SHP77 treated with DMSO at 0.1 percent for 48 hours (cell line): ENCODE measurements at regions not wholly inside any gene's neighbourhood (a gene's known extent, or its start where the extent isn't known, plus 50 kb on each side); places are given as distances from the start of the nearest gene placed in this dataset.

Source experiments
- DNase-seq: peaks from one replicate; lab custom pipeline; 2025; lab: John Stamatoyannopoulos, UW

GRCh38 chr6:126747728-126748540, 370.5 kb upstream of the RSPO3 start:
- no peak for DNase-seq

DNA sequence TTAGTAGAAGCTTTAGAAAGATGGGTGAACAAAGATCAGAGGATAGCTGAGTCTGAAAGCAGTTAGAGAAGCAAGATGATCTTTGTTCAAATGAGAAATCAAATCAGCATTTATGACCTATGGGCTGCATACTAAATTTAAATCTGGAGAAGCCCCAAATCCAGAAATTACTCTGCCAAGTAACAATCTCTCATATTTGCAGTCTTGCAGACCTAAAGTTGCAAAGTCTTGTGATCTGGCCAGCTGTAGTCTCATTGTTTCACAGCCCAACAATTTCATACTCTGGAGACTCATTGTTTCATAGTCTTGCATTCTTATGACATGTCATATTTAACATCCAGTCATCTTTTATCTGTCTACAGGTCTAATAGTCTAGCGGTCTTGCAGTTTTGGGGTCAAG, 364.9 kb upstream of the RSPO3 start:
- no peak for DNase-seq

DNA sequence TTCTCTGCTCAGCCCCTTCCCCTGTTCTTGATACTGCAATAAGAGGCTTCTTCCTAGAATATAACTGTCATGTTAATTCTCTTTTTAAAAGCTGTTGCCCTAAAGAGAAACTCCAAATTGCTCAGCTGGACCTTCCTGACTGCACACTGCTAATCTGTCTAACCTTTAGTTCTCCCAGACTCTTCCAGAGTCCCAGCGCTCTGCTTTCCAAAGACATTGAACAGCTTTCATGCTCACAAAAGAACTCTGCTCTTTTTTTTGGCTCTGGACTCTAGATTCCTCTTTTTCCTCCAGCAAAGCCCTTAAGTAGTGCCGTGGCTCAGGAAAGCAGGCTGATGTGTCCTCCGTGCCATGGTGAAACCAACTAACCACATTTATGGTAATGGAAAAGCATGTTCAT, 356.6 kb upstream of the RSPO3 start:
- no peak for DNase-seq

DNA sequence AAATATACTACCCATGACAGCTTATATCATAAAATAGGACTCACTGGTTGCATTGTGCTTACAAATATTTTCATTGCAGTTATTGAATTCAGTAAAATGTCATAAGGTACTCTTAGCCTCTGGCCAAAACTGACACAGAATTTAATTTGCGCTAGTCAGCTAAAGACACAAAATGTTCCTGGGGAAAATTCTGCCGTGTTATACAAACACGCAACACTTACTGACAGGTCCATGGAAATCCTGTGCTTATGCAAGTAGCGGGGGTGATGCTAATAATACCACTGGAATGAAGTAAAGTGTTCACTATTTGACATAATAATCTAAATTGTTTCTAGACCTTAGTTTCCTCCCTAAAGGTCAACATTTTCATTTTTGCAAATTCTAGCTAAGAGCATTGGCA, 354.4 kb upstream of the RSPO3 start:
- DNase-seq: no peak

- no peak for DNase-seq
Measured at GRCh38 chr6:126764671-126765070, 353.8 kb upstream of the RSPO3 start.

DNA sequence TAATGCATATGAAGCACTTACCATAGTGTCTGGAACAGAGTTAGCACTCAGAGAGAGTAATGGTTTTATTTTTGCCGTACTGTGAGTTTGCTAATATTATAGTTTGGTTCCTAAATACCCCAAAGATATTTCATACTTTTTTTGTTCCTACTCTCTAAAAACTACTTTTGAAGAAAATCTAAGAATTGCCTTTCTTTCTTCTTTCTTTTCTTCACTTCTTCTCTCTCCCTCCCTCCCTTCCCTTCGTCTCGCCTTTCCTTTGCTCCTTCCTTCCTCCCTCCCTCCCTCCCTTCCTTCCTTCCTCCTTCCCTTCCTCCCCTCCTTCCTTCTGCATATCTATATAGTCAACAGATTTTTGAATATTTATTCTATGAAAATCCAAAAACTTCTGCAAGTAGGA, 351.7 kb upstream of the RSPO3 start:
- DNase-seq: no peak

DNA sequence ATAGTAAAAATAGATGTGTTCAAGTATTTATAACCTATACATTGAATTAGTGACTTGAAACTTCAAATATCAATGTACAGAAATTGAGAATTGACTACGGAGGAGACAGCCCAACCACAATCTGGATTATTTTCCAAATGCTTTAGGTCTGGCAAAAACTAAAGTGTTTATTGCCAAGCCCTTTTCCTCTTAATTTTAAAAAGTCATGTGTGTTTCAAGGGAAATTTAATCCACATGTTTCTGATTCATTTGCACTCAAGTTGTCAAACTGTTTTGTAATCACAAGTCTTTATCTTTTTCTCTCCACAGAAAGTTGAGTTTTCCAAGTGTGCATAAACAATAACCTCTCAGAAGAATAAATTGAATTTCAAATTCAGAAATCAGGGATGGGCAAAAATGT, 350.8 kb upstream of the RSPO3 start:
- DNase-seq: no peak

DNA sequence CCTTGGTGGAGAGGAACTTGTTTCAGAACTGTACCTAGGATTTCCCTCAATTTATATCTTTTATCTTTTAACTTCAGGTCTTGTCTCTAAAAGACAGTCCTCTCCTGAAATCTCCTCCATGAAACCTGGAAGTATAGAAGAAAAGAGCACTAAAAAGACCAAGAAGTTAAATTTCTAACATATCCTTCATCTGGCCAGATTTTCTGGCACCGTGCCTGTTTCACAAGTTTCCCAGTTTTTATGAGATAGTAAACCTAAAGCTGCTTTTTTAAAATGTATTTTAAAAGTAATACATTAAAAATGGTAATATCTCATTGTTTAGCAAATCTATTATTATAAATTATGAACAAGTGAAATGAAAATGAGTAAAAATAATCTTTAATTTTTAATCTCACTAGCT, 348.3 kb upstream of the RSPO3 start:
- DNase-seq: no peak

DNA sequence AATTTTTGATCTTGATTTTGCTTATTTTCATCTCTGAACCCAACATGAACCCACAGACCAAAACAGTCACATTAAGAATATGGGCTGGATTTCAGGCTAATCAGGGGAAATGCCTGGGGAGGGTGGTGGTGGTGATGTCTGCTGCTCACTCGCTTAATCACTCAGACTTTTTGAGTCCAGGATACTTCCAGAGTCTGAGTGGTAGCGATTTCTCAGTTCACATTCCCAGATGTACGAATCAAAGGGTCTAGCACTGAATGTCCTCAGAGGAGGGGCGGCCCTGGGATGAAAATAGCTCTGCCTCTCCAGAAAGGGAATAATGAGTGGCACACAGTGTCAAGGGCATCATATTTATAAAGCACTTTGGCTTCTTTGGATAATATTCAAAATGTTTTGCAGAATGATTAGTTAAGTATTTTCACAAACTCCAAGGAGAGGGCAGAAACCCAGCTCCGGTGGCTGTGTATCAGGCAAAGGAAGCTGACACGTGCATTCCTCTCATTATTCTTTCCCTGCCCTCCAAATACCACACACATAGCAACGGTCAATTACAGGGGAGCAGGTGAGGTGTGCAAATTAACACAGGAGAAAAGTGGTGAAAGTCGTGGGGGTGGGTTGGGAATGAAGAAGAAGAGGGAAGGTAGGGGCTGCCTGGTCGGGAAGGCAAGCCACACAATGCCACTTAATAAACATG, 345.2 kb upstream of the RSPO3 start:
- no peak for DNase-seq

- no peak for DNase-seq
Measured at GRCh38 chr6:126779331-126779730, 339.1 kb upstream of the RSPO3 start.

DNA sequence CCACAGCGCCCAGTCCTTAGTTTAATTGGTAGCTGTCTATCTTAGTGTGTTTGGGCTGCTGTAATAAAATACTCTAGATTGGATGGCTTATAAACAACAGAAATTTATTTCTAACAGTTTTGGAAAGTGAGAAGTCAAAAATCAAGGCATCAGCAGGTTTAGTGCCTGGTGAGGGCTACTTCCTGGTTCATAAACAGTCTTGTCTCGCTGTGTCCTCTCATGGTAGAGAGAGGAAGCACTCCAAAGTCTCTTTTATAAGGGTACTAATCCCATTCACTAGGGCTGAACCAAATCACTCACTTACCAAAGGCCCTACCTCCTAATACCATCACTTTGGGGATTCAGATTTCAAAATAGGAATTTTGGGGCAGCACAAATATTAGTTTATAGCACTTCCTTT, 336.9 kb upstream of the RSPO3 start:
- no peak for DNase-seq

GRCh38 chr6:126784161-126784790, 334.2 kb upstream of the RSPO3 start:
- DNase-seq: no peak

GRCh38 chr6:126786262-126786661, 332.2 kb upstream of the RSPO3 start:
- DNase-seq: no peak

- no peak for DNase-seq
Measured at GRCh38 chr6:126787635-126788034, 330.8 kb upstream of the RSPO3 start.

- DNase-seq: no peak
Measured at GRCh38 chr6:126788861-126789365, 329.6 kb upstream of the RSPO3 start.

GRCh38 chr6:126792340-126793085, 326.0 kb upstream of the RSPO3 start:
- no peak for DNase-seq

GRCh38 chr6:126795161-126795560, 323.3 kb upstream of the RSPO3 start:
- no peak for DNase-seq

GRCh38 chr6:126797981-126798380, 320.5 kb upstream of the RSPO3 start:
- no peak for DNase-seq

DNA sequence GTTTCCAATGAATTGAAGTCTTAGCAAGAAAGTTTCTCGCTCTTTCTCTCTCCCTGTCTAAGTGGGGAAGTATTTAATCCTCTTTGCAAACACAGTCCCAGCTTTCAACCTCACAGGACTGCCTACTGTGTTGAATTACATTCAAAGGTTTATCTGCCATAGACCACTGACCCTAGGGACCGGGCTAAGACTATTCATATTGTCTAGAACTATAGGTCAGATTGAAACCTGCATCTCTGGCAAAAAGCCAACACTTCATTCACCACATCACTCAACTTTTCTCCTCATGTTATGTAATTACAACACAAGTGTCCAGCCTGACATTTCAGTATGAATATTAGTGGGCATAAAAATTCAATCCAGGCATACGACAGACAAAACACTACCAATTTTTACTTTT, 314.7 kb upstream of the RSPO3 start:
- no peak for DNase-seq

GRCh38 chr6:126804332-126805064, 314.0 kb upstream of the RSPO3 start:
- no peak for DNase-seq

DNA sequence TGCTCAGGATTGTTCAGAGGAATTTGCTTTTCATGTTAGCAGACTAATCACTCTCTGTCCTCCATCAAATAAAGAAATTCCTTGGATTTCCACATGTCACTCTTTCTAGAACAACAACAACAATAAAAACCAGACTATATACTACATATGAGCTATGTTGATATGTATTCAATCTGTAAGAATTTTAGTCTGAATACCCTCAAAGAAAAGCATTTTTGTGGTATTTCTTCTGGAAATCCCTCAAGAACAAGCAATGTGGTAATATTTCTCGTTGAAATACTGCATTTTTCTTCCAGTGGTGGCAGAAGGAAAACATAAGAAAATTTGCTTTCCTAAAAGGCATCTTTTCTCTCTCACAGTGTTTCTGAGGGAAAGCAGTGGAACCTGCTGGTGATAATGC, 312.6 kb upstream of the RSPO3 start:
- no peak for DNase-seq

GRCh38 chr6:126807876-126808275, 310.6 kb upstream of the RSPO3 start:
- DNase-seq: no peak
